G401 (cell line): ENCODE measurements at regions not wholly inside any gene's neighbourhood (a gene's known extent, or its start where the extent isn't known, plus 50 kb on each side); places are given as distances from the start of the nearest gene placed in this dataset.

Source experiments
- DNase-seq: peaks from one replicate; pipeline ENCODE4 v3.0.0-alpha.2; 2015; ENCODE audit warnings: low spot score
- in situ Hi-C: cut with HindIII; loops from 2 replicates; pipeline ENCODE4 v1.10.0; 2016; ENCODE audit warnings: low sequenced_read_pairs, mixed read lengths

- DNase-seq: no peak
- in situ Hi-C loops: no loop called here
These were observed 1758.8 kb upstream of the WWC1 start for GRCh38 chr5:166532456-166533220.

GRCh38 chr5:166535641-166536040, 1755.8 kb upstream of the WWC1 start:
- in situ Hi-C loops: no loop called here
- no peak for DNase-seq

- in situ Hi-C loops: no loop called here
- DNase-seq: no peak
These were observed 1751.3 kb upstream of the WWC1 start for GRCh38 chr5:166540156-166540555.

GRCh38 chr5:166551384-166551783, 1740.1 kb upstream of the WWC1 start:
- peak; percentile 34 for DNase-seq
- in situ Hi-C loops: no loop called here

- no peak for DNase-seq
- in situ Hi-C loops: no loop called here
These were observed 1737.7 kb upstream of the WWC1 start for GRCh38 chr5:166553778-166554177.

- no peak for DNase-seq
- in situ Hi-C loops: no loop called here
These were observed 1729.7 kb upstream of the WWC1 start for GRCh38 chr5:166561759-166562158.

GRCh38 chr5:166562246-166562645, 1729.2 kb upstream of the WWC1 start:
- in situ Hi-C loops: no loop called here
- no peak for DNase-seq

- no peak for DNase-seq
- in situ Hi-C loops: no loop called here
These were observed 1724.7 kb upstream of the WWC1 start for GRCh38 chr5:166566725-166567124.

- no peak for DNase-seq
- in situ Hi-C loops: no loop called here
These were observed 1720.6 kb upstream of the WWC1 start for GRCh38 chr5:166570865-166571264.

GRCh38 chr5:166571668-166572067, 1719.8 kb upstream of the WWC1 start:
- in situ Hi-C loops: no loop called here
- no peak for DNase-seq

- no peak for DNase-seq
- in situ Hi-C loops: no loop called here
These were observed 1715.1 kb upstream of the WWC1 start for GRCh38 chr5:166576323-166576722.

GRCh38 chr5:166581826-166582225, 1709.6 kb upstream of the WWC1 start:
- in situ Hi-C loops: no loop called here
- DNase-seq: no peak

GRCh38 chr5:166582416-166582815, 1709.0 kb upstream of the WWC1 start:
- in situ Hi-C loops: no loop called here
- no peak for DNase-seq

GRCh38 chr5:166594567-166594966, 1696.9 kb upstream of the WWC1 start:
- no peak for DNase-seq
- in situ Hi-C loops: no loop called here

- DNase-seq: no peak
- in situ Hi-C loops: no loop called here
These were observed 1696.0 kb upstream of the WWC1 start for GRCh38 chr5:166595274-166595951.

GRCh38 chr5:166596043-166596442, 1695.4 kb upstream of the WWC1 start:
- in situ Hi-C loops: no loop called here
- DNase-seq: peak; percentile 5

GRCh38 chr5:166602271-166602670, 1689.2 kb upstream of the WWC1 start:
- no peak for DNase-seq
- in situ Hi-C loops: no loop called here

GRCh38 chr5:166617507-166617906, 1673.9 kb upstream of the WWC1 start:
- in situ Hi-C loops: no loop called here
- DNase-seq: no peak

GRCh38 chr5:166618526-166618925, 1672.9 kb upstream of the WWC1 start:
- in situ Hi-C loops: no loop called here
- no peak for DNase-seq

- no peak for DNase-seq
- in situ Hi-C loops: no loop called here
These were observed 1666.9 kb upstream of the WWC1 start for GRCh38 chr5:166624573-166624972.
